Astrocyte of the spinal cord (primary cell): ENCODE measurements at regions not wholly inside any gene's neighbourhood (a gene's known extent, or its start where the extent isn't known, plus 50 kb on each side); places are given as distances from the start of the nearest gene placed in this dataset.

Experiments used
- DNase-seq: peaks from one replicate; pipeline ENCODE4 v3.0.0; 2011; ENCODE audit warnings: low read depth, low spot score
- H3K4me3 ChIP-seq: 2 replicates; pipeline ENCODE4 v1.5.1; 2011; ENCODE audit warnings: low read depth, mild to moderate bottlenecking, low read length, moderate library complexity
- CTCF ChIP-seq: IDR thresholded peaks from 2 replicates; pipeline ENCODE4 v1.5.1; 2012; ENCODE audit warnings: low read depth, mild to moderate bottlenecking, low read length, inconsistent platforms
- in situ Hi-C: cut with HindIII; loops from 2 replicates; pipeline ENCODE4 v1.10.0; 2017; ENCODE audit warnings: low sequenced_read_pairs

GRCh38 chr2:192448881-192449280 is 254.1 kb upstream of the TMEFF2 start:
- TF ChIP-seq CTCF: no peak
- DNase-seq: no peak

GRCh38 chr2:192444286-192444838 is 249.6 kb upstream of the TMEFF2 start:
- H3K4me3 ChIP-seq: no peak overlapping the region
- in situ Hi-C loops: no loop called here
- no peak for DNase-seq
- no peak for TF ChIP-seq CTCF

More at GRCh38 chr2:192448881-192449280, 254.1 kb upstream of the TMEFF2 start:
- no peak overlapping the region for H3K4me3 ChIP-seq
- in situ Hi-C loops: no loop called here

GRCh38 chr2:192443831-192444230 is 249.1 kb upstream of the TMEFF2 start:
- no peak overlapping the region for H3K4me3 ChIP-seq
- no peak for TF ChIP-seq CTCF
- DNase-seq: no peak
- in situ Hi-C loops: no loop called here

- no peak overlapping the region for H3K4me3 ChIP-seq
- DNase-seq: no peak
- in situ Hi-C loops: no loop called here
- TF ChIP-seq CTCF: no peak
These were observed 243.5 kb upstream of the TMEFF2 start for GRCh38 chr2:192438239-192438638.

DNA sequence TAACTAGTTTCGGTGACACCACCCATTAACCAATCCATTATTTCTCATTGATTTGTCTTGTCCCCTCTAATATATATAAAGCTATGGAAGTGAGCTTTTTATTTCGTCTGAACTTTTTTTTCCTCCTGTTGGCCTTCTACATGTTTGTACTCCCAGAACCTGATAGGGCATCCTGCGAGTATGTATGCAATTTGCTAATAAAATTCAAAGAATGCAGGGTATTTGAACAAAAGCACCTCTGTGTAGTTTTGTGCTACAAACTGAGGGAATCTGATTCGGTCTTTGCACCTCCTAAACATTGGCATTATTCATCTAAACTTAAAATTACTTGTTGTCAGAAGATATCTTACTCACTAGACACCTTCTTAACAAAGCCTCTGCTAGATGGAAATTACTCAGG is 242.9 kb upstream of the TMEFF2 start:
- DNase-seq: no peak
- no peak for TF ChIP-seq CTCF
- in situ Hi-C loops: no loop called here
- H3K4me3 ChIP-seq: no peak overlapping the region

DNA sequence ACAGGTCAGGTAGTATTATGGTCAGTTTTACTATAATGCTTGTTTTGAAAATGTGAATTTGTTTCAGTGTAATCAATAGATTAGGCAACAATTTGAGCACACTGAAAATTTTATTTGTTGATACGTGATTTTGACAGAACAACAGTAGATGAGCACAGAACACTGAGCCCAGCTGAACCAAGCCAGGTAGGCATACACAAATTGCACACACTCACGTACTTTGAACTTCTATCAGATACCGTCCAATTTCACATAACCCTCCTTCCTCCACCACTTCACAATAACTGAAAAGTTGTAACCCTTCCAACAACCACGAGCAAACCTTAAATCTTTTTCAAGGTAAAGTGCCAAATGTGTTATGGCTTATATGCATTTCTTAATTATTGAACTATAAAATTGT is 229.5 kb upstream of the TMEFF2 start:
- H3K4me3 ChIP-seq: no peak overlapping the region
- in situ Hi-C loops: no loop called here
- TF ChIP-seq CTCF: no peak
- DNase-seq: no peak

- no peak overlapping the region for H3K4me3 ChIP-seq
- no peak for TF ChIP-seq CTCF
- in situ Hi-C loops: no loop called here
- DNase-seq: no peak
These were observed 225.1 kb upstream of the TMEFF2 start for GRCh38 chr2:192419786-192420185.
